ENCODE measurements at regions not wholly inside any gene's neighbourhood (a gene's known extent, or its start where the extent isn't known, plus 50 kb on each side); places are given as distances from the start of the nearest gene placed in this dataset.

GRCh38 chr9:78599926-78600325, 303.0 kb downstream of the PSAT1 start:
- DNase-seq (ENCODE audit: low read depth) = no peak

- peak; percentile 74 for DNase-seq (ENCODE audit: low read depth)
Measured at GRCh38 chr9:78601957-78602565, 305.1 kb downstream of the PSAT1 start.

DNA sequence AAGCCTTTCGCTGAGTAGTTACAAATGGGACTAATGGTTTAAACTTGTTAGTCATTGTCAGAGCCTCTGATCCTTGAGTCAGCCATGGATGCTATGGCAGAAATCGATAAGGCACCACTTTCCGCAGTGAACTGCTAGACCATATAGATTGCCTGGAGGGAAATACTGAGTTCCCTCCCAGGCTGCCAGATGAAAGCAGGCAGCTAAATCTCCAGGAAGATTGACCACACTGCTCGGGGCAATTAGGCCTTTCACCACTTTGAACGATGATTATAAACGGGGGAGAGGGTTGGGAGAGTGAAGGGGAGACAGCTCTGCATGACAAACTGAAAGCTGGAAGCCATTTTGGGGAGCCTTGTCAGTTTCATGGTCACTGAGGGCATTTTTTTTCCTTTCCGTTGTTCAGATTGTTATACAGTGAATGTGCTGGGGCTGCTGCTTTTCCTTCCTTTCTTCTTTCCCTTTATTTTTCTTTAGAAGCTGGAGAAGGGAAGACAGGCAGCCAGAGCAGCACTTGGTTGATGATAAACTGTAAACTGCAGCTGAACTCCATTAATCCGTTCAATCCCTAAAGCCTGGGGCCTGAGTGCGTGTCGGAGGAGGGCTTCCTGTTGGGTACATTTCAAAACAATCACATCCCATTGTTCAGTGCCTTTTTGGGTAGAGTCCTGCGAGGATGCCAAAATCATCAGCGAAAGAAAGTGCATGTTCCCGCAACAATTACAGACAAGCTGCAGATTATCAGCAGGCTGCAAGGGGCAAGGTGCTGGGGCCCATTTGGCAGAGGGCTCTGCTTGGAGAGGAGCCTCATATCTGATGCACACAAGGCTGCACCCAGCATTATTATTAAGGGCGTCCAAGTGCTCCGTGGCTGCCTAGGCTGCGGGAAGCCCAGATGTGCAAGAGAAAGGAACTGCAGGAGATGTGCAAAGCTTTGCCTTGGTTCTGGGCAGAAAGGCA, 308.4 kb downstream of the PSAT1 start:
- no peak for DNase-seq (ENCODE audit: low read depth)

DNA sequence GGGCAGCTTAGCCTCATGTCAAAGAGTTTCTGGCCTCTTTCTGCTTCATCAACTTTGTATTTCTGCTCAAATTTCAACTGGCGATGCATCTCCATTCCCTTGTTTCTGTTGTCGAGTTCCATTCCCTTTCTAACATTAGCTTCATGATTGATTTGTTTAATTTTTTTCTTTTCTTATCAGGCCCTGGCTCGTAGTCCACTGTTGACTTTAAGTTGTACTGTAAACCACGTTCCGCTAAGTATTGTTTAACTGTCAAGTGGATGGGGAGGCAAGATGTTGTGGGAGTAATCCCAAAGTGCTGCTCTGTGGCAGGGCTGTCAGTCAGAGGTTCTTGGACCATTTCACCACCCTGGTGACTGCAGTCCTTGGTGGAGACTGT, 309.1 kb downstream of the PSAT1 start:
- DNase-seq (ENCODE audit: low read depth) = no peak

GRCh38 chr9:78607853-78608252, 310.9 kb downstream of the PSAT1 start:
- DNase-seq (ENCODE audit: low read depth) = no peak

DNA sequence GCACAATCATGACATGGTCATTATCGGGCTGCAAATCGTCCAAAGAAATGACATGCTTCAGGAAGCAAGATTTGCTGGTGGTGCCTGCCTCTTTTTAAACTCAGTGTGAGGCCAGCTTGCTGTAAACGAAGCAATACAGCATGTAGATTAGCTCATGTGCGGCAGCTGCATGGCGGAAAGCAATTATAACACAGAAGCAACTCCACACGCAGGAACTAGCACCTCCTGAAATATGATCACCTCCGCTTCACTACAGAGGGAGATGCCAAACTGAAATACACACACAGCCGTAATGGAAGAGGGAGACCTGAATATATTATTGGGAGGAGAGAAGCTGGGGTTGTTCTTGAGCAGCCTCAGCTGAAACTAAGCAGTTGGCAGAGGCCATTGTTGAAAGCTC, 312.5 kb downstream of the PSAT1 start:
- DNase-seq (ENCODE audit: low read depth) = no peak

DNA sequence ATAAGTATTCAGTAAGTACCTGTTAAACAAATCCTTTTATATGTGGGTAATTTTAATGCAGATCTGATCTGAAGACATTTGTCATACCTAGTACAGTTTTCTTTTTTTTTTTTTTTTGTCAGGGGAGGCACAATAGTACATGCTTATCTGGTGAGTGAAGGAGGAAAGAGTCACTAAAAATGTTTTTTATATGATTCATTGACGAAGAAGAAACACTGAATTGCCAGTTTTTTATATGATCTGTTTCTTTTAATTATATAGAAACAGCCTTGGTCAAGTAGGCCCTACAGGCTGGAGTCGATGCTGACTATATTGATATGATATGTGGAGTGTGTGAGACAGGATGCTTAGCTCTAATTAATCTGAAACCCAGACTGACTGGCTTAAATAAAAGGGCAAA, 315.2 kb downstream of the PSAT1 start:
- no peak for DNase-seq (ENCODE audit: low read depth)

DNA sequence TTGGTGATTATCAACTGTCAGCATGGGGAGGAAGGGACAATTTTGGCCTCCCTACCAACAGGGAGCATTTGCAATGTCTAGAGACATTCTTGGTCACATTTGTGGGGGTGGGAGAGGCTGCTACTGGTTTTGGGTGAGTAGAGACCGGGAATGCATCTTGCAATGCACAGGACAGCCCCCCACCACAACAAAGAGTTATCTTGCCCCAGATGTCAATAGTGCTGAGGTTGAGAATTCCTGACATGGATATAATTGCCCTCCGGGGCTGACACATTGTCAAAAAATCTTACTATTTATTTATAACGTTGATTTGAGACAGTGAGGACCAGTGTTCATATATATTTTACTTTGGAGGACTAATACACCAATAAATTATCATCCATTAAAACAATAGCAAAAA, 316.1 kb downstream of the PSAT1 start:
- DNase-seq (ENCODE audit: low read depth) = no peak

- no peak for DNase-seq (ENCODE audit: low read depth)
Measured at GRCh38 chr9:78614892-78615291, 318.0 kb downstream of the PSAT1 start.

- no peak for DNase-seq (ENCODE audit: low read depth)
Measured at GRCh38 chr9:78615372-78615771, 318.4 kb downstream of the PSAT1 start.

GRCh38 chr9:78618735-78619134, 321.8 kb downstream of the PSAT1 start:
- DNase-seq (ENCODE audit: low read depth) = no peak

DNA sequence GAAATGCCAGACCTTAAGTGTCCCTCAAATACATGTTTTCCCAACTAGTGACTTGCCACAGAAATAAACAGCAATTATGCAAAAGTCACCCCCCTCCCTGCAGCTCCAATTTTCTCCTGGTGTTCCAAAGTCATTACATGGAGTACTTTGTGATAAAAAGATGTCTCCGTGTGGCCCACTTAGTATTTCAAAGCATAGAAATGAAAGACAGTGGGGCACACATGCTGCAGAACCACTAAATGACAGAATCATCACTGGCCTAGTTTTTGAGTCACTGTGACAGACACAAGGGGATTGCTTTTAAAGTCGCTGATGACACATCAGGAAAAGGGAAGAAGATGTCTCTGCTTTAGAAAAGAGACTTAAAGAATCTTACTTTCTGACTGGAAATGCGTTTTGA, 323.4 kb downstream of the PSAT1 start:
- DNase-seq (ENCODE audit: low read depth) = no peak

DNA sequence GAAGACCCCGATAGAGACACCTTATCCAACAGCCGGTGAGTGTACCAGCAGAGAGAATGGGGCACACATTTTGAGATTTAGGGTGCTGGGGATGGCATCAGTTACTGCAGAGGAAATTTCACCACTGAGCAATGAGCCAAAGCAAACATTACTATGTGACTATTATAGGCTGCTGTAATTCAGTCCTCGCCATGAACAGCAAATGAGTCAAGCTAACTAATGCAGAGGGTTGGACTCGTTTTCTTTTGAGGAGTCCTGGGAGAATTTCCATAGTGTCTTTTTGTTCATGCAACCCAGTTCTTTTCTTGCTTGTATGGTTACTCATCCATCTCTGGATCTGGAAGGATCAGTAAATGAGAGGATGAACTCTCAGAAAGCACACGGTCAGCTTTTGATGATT, 323.8 kb downstream of the PSAT1 start:
- no peak for DNase-seq (ENCODE audit: low read depth)

DNA sequence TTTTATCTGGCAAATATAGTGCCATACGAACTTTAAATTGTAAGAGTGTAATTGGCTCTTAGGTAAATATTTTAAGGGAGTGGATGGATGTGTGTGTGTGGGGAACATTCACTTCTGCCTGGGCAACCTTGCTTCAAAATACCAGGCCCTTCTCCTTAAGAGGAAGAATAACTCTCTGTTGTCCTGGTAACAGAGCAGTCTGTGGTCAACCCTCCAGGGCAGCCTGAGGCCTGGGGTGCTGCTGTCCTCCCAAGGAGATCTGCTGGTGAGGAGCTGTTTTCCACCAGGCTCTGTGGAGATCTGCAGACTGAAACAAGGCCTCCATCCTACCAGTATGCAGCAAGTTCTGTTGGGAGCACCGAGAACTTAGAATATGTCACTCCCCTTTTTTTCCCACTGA, 325.2 kb downstream of the PSAT1 start:
- no peak for DNase-seq (ENCODE audit: low read depth)

GRCh38 chr9:78626971-78627370, 330.0 kb downstream of the PSAT1 start:
- peak; percentile 82 for DNase-seq (ENCODE audit: low read depth)

DNA sequence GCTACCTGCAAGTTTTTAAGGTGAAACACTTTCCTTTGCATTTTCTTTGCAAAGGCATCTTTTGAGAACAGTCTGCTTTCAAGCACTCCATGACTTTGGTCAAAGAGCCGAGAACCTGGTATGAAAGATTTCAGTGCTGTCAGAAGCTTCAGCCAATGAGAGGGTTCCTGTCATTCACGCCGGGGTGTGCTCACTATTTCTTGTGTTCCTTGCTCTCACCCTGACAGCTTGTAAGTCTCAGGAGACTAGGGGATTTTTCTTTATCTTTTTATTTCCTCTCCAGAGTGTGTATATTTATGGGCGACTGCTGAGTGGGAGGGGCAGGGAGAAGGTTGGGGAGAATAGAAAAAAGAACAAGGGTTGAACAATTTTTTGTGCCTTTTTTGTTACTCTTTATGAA, 334.0 kb downstream of the PSAT1 start:
- DNase-seq (ENCODE audit: low read depth) = no peak

- DNase-seq (ENCODE audit: low read depth) = no peak
Measured at GRCh38 chr9:78640728-78641127, 343.8 kb downstream of the PSAT1 start.

- no peak for DNase-seq (ENCODE audit: low read depth)
Measured at GRCh38 chr9:78644359-78644758, 347.4 kb downstream of the PSAT1 start.

DNA sequence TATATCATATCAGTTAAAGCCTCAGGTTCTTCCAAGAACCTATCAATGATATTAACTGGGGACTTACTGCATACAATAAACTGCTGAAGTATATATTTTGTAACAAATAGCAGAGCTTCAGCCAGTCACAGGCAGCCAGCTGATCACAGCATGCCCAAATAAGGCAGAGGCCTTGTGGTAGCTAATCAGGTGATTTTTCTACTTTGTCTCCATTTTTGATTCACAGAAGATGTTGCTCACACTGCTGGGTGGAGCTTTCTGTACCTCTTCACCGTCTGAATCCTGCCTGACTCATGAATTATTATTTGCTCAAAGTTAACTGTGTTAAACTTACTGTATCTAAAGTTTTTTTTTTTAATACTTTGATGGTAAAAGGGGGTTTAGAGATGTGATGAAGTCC, 357.4 kb downstream of the PSAT1 start:
- no peak for DNase-seq (ENCODE audit: low read depth)

DNA sequence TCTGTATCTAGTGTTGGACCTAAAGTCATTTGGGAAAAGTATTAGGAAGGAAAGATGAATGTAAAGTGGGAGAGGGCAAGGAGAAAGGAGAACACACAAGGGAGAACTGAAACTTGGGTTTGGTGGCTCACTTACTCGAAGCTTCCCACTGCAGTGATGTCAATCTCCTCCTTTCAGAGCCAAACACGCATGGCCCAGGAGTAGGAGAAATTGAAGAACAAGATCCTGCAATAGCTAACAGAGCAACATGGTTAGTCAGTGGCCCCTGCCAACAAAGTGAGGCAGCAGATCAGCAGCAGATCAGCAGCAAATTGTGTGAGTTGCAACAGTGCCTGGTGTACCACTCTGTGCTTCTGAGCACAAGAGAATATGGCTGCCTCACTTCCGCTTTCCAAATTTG, 366.4 kb downstream of the PSAT1 start:
- no peak for DNase-seq (ENCODE audit: low read depth)

DNA sequence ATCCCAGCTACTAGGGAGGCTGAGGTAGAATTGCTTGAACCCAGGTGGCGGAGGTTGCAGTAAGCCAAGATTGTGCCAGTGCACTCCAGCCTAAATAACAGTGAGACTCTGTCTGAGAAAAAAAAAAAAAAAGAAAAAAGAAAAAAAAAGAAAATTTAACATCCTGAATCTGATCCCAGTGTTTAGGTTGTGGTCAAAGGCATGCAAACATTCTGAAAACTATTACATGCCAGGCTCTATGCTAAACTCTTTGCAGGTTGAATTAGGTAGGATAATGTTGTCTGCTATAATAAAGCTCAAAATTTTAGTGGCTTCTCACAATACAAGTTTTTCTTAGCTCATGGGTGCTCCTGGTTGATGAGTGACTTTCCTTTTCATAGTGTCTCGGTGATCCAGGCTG, 367.4 kb downstream of the PSAT1 start:
- no peak for DNase-seq (ENCODE audit: low read depth)

GRCh38 chr9:78666818-78667414, 370.0 kb downstream of the PSAT1 start:
- DNase-seq (ENCODE audit: low read depth) = no peak

Data from myocyte (in vitro differentiated cells).